LNCaP clone FGC (cell line): ENCODE measurements at regions not wholly inside any gene's neighbourhood (a gene's known extent, or its start where the extent isn't known, plus 50 kb on each side); places are given as distances from the start of the nearest gene placed in this dataset.

Experiments
- DNase-seq: peaks from one replicate; pipeline ENCODE4 v3.0.0-alpha.2; 2011; ENCODE audit warnings: low read depth
- H3K4me3 ChIP-seq: 2 replicates; pipeline ENCODE4 v1.5.1; 2011; ENCODE audit warnings: mild to moderate bottlenecking, low read depth, low read length, control low read depth
- CTCF ChIP-seq: IDR thresholded peaks from 2 replicates; pipeline ENCODE4 v1.5.1; 2012; ENCODE audit warnings: mild to moderate bottlenecking; ENCODE audit not compliant: control insufficient read depth, insufficient read depth; ENCODE audit errors: extremely low read depth

- no peak for TF ChIP-seq CTCF
- DNase-seq, result no peak
- H3K4me3 ChIP-seq, result no peak overlapping the region
Measured at GRCh38 chr16:20181416-20181815, 107.7 kb upstream of the GPR139 start.

GRCh38 chr16:20178297-20178696 is 104.6 kb upstream of the GPR139 start:
- H3K4me3 ChIP-seq, result no peak overlapping the region
- TF ChIP-seq CTCF, result no peak
- DNase-seq, result no peak

- no peak for TF ChIP-seq CTCF
- H3K4me3 ChIP-seq, result no peak overlapping the region
- DNase-seq, result no peak
Measured at GRCh38 chr16:20175358-20175757, 101.7 kb upstream of the GPR139 start.

- no peak for DNase-seq
- TF ChIP-seq CTCF, result no peak
- no peak overlapping the region for H3K4me3 ChIP-seq
Measured at GRCh38 chr16:20167323-20167722, 93.6 kb upstream of the GPR139 start.

- H3K4me3 ChIP-seq, result no peak overlapping the region
- no peak for TF ChIP-seq CTCF
- DNase-seq, result no peak
Measured at GRCh38 chr16:20166531-20167235, 93.0 kb upstream of the GPR139 start.

GRCh38 chr16:20153444-20153843 is 79.8 kb upstream of the GPR139 start:
- H3K4me3 ChIP-seq, result no peak overlapping the region
- no peak for DNase-seq
- no peak for TF ChIP-seq CTCF

- H3K4me3 ChIP-seq, result no peak overlapping the region
- TF ChIP-seq CTCF, result no peak
- no peak for DNase-seq
Measured at GRCh38 chr16:20147091-20147490, 73.4 kb upstream of the GPR139 start.
